Forelimb muscle (tissue), 1 donor: ENCODE measurements at regions not wholly inside any gene's neighbourhood (a gene's known extent, or its start where the extent isn't known, plus 50 kb on each side); places are given as distances from the start of the nearest gene placed in this dataset.

Experiments
- DNase-seq: peaks from one replicate; pipeline ENCODE4 v3.0.0-alpha.2; 2013; ENCODE audit warnings: low read depth

DNA sequence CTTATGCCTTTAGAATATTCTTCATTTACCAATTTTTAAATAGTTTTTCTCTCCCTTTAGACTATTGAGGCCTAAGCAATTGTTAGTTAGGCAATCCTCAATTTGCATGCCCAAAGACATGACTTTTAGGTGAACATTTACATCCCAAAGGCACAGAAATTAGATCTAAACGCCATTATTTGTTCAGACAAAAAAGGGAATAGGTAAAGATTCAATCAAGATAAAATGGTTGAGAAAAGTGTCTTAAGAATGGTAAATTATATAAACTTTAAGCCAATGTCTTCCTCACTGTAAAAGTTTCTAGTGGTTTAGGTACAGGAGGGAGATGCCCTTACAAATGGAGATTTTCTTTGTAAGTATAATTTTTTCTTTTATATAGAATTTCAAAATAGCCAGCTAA is 50.2 kb upstream of the MME start:
- no peak for DNase-seq

GRCh38 chr3:155026999-155027591 is 53.0 kb upstream of the MME start:
- DNase-seq = no peak

DNA sequence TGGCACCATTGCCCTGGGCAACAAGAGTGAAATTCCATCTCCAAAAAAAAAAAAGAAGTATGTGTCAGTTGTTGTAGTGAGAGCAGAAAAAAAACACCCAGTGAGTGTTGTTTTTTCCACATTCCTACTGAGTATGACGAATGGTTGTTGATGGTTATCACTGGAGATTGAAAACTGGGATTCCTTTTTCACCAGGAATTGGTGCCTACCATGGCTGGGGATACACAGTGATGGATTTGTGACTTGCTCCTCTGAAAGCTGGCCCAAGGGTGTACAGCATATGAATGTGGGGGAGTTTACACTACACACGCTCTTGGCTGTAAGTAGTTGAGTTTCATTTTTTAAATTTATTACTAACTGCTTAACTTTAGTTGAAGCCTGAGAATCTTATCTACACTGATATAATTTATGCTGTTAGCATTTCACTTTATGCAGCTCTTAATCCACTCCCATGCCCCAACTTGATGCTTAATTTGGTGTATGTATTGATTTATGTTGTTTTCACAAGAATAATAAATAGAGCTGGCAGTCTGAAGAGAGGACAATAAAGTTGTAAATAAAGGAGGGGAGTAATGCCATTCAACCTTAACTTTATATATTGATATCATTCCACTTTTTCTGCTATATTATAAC is 56.0 kb upstream of the MME start:
- DNase-seq = no peak

DNA sequence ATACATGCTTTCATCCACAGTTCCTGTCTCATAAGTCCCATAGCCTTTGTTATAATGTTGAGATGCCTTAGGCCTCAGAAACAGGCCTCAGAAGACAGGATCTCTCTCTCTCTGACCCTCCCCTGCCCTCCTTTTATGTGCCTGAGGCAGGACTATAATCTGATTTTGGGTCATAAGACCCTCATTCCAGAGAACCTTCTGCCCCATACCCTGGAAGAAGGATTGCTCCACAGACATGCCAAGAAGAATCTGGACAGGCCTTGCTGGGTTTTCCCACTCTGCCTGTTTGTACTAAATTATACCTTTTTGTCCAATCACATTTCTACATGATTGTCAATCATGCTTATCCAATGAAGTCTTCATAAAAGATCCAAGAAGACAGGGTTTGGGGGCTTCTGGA is 57.2 kb upstream of the MME start:
- DNase-seq = no peak

- DNase-seq = no peak
Observed at GRCh38 chr3:155019575-155019974, 60.5 kb upstream of the MME start.

GRCh38 chr3:155018621-155019330 is 61.3 kb upstream of the MME start:
- DNase-seq = no peak

GRCh38 chr3:155015776-155016436 is 64.2 kb upstream of the MME start:
- DNase-seq = no peak

GRCh38 chr3:155014953-155015352 is 65.2 kb upstream of the MME start:
- DNase-seq = no peak

- DNase-seq = no peak
Observed at GRCh38 chr3:155013427-155013826, 66.7 kb upstream of the MME start.

GRCh38 chr3:155012584-155012983 is 67.5 kb upstream of the MME start:
- no peak for DNase-seq

DNA sequence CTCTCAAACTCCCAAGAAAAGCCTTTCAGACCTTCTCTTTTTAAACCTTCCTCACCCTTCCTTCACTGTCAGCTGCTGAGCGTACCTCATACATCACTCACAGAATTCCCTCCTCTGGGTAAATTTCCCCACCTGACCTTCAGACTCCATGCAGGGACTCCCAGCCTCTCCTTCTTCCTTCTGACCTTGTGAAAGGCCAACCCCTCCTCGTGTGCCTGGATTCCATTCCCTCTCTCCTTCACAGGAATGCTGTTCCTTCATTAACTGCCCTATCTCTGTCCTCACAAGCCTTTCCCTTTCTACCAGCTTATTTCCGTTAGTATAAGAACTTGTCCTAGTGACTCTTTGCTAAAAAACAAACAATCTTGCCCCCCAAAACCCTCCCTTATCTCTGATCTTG is 69.7 kb upstream of the MME start:
- DNase-seq = no peak

DNA sequence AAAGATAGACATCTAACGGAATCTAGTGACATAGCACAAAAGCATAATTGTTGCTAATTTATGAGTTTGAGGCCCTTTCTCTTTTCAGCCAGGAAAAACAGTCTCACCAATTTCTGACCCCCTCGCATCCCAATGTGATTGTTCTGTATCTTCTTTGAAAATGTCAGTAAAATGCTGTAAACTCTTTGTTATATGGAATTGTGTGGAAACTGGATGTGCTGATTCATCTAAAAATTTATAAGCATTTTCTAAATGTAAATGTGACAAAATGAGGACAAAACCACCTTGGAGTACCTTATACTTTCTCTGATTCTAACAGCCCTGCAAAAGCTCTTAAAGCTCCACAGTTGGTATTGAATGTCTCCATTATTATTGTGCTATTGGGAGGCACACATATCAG is 70.9 kb upstream of the MME start:
- no peak for DNase-seq

DNA sequence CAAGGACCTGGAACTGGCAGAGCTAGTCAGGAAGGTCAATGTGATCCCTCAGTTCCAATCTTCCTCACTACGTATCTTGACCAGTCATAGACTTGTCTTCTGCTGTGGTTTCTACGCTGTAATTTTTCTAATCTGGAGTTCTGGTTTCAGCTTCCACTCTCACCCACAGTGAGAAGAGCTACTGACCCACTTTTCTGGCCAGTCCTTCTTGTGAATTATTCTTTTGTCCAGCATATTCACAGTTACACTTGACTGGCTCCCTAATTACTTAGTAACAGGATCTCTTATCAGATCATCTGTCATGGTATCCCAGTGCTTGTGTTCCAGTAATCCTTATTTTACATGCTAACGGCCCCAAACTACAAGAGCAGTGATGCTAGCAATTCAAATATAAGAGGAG is 72.4 kb upstream of the MME start:
- DNase-seq = no peak

DNA sequence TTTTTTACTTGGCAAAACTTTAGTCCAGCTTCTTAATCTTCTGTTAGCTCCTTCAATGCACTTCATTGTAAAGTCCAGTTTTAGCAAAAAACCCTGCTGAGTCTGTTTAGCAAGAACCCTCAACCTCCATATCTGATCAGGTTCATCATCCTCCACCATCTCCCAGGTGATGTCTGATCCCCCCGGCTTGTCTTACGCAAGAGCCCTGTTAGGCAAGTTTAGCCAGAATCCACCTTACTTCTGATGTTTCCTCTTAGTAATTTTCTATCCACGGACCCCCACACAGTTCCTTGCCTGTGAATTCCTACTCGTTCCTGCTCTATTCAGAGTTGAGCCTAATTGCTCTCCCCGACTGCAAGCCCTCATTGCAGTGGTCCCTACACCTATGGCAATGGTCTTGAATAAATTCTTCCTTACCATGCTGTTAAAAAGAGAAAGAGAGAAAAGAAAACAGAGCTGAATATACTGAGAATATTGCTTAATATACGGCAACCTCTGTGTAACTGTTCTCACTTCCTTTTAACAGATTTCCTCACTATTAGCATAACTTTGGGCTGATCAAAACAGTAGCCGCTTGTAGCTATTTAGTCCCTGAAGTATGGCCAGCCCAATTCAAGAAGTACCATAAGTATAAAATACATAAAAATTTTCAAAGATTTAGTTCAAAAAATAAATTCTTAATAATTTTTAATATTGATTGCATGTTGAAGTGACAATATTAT is 78.7 kb upstream of the MME start:
- DNase-seq = no peak

DNA sequence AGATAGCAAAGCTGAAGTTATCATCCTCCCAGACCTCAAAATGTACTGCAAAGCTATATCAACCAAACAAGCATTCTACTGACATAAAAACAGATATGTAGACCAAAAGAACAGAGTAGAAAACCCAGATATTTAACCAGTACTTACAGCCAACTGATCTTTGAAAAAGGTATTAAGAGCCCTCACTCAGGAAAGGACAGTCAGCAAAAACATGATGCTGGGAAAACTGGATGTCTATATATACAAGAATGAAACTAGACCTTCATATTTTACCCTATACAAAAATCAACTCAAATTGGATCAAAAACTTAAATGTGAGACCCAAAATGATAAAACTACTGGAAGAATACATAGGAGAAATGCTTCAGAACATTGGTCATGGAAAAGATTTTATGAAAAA is 87.5 kb upstream of the MME start:
- DNase-seq = no peak

- no peak for DNase-seq
Observed at GRCh38 chr3:154990543-154990942, 89.6 kb upstream of the MME start.

GRCh38 chr3:154987846-154988245 is 92.3 kb upstream of the MME start:
- DNase-seq = no peak

GRCh38 chr3:154981664-154982063 is 98.5 kb upstream of the MME start:
- no peak for DNase-seq

DNA sequence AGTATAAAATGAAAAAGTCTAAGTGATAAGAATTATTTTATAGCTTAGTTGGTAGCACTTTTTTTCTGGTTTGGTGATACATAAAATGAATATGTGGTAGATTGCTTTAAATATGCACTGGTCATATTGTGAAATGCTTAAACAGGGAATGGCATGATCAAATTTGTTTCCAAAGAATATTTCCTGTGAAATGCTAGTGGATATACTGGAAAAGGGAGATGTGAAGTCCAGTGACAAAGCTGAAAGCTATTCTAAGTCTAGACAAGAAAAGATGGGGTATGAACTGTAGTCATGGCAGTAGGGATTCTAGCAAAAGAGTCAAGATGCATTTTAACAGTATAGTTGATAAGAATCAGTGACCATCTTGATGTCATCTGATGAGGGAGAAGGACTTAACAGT is 98.9 kb upstream of the MME start:
- DNase-seq = no peak

DNA sequence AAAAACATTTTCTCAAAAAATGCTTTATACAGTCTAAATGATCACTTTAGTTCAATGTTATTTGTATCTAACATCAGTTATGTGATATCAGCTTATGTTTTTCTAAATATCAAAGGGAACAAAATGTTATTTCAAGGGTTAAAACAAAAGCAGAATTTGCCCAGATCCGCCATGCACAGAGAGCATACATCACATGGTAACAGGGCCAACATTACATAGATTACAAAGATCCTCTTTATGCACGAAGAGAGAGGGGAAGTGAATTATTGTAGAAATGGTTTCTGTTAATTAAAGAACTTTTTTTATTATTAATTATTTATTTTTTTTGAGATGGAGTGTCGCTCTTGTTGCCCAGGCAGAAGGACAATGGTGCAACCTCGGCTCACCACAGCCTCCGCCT is 100.8 kb upstream of the MME start:
- no peak for DNase-seq

- DNase-seq = peak; percentile 54
Observed at GRCh38 chr3:154977666-154978065, 102.5 kb upstream of the MME start.
